Spleen (tissue), 11 donors: ENCODE measurements at regions not wholly inside any gene's neighbourhood (a gene's known extent, or its start where the extent isn't known, plus 50 kb on each side); places are given as distances from the start of the nearest gene placed in this dataset.

Experiments
- DNase-seq: peaks from one replicate; pipeline ENCODE4 v3.0.0-alpha.2; 2020
- H3K27ac ChIP-seq, 8 donors: fragments of 200-600 bp; sonication (generic) in 7 of 8; 1 replicate in 4 of 8; 2 replicates in 4 of 8; pipeline versions ENCODE4 v1.5.0 to v1.8.0; 2016 to 2021; ENCODE audit warnings: inconsistent platforms in 4 of 8, mild to moderate bottlenecking in 4 of 8, moderate library complexity in 1 of 8
- H3K27me3 ChIP-seq, 7 donors: fragments of 200-600 bp; sonication (generic) in 6 of 7; replicated peaks in 1 of 7; 1 replicate in 4 of 7; 2 replicates in 3 of 7; pipeline versions ENCODE4 v1.5.0 to v1.8.0; 2016 to 2021; ENCODE audit warnings: inconsistent platforms in 3 of 7, mild to moderate bottlenecking in 1 of 7
- H3K36me3 ChIP-seq, 6 donors: fragments of 200-600 bp; sonication (generic) in 5 of 6; 1 replicate in 4 of 6; 2 replicates in 2 of 6; pipeline versions ENCODE4 v1.5.0 to v1.8.0; 2016 to 2021; ENCODE audit warnings: inconsistent platforms in 2 of 6
- H3K4me1 ChIP-seq, 6 donors: fragments of 200-600 bp; sonication (generic) in 5 of 6; 1 replicate in 3 of 6; 2 replicates in 3 of 6; pipeline versions ENCODE4 v1.5.0 to v1.8.0; 2016 to 2021; ENCODE audit warnings: inconsistent platforms in 3 of 6
- H3K4me3 ChIP-seq, 8 donors: fragments of 200-600 bp; sonication (generic) in 7 of 8; 1 replicate in 4 of 8; 2 replicates in 4 of 8; pipeline versions ENCODE4 v1.5.0 to v1.8.0; 2016 to 2021; ENCODE audit warnings: inconsistent platforms in 4 of 8, mild to moderate bottlenecking in 4 of 8, moderate library complexity in 2 of 8
- H3K9me3 ChIP-seq, 8 donors: fragments of 200-600 bp; sonication (generic) in 7 of 8; 1 replicate in 4 of 8; 2 replicates in 4 of 8; pipeline versions ENCODE4 v1.5.0 to v1.8.0; 2016 to 2021; ENCODE audit warnings: inconsistent platforms in 4 of 8
- CTCF ChIP-seq, 11 experiments: fragments of 200-600 bp in 7 of 11; fragments of 450-650 bp in 4 of 11; sonication (generic) in 4 of 11; IDR thresholded peaks in 8 of 11; conservative IDR thresholded peaks in 3 of 11; 1 replicate in 7 of 11; 2 replicates in 4 of 11; pipeline versions ENCODE4 v1.4.0 to v1.8.0; 2016 to 2021; ENCODE audit warnings: antibody characterized with exemption in 11 of 11, inconsistent platforms in 4 of 11, mild to moderate bottlenecking in 1 of 11
- POLR2A ChIP-seq, 3 donors: fragments of 450-650 bp; IDR thresholded peaks; one replicate each; pipeline ENCODE4 v1.5.1; 2017; ENCODE audit warnings: antibody characterized with exemption in 3 of 3, mild to moderate bottlenecking in 1 of 3
- POLR2AphosphoS5 ChIP-seq, 3 donors: sonication (generic); formaldehyde crosslinking; IDR thresholded peaks; one replicate each; pipeline ENCODE4 v1.5.1; 2017; ENCODE audit warnings: antibody characterized with exemption in 3 of 3
- WGBS, 5 donors: extraction: QIAGEN DNeasy Blood & Tissue Kit in 3 of 5; methylation state at CpG; one replicate each; pipeline versions ENCODE4 v1.1.5 to v1.1.7; 2013 to 2018; 5-methylcytosine and 5-hydroxymethylcytosine counted together
- intact Hi-C: fragments of 100-400 bp; cut with DNase I; formaldehyde crosslinking; loops from one replicate; pipeline ENCODE4 v1.15.0; 2023; ENCODE audit warnings: low total_unique reads
- donor health status: healthy with polysubstance abuse.
- donor health status: DM: no; HTN: no; CAD: no; lungs with moderate emphysema.
- donor health status: DM: no; HTN: no; CAD: no.
- donor health status: Bipolar disorder and iron deficiency.
- donor health status: healthy.
- donor health status: DM: no; HTN: no; CAD: no.
- donor health status: DM: yes; HTN: yes; CAD: no.

- no peaks in the 10 kb centered on the region for H3K9me3 ChIP-seq
- WGBS, 5 donors: 82 to 91% (median 87%) methylated on average over 4 of the region's 4 CpGs
- H3K27me3 ChIP-seq: no peaks in the 10 kb centered on the region
- no peak for DNase-seq
- H3K36me3 ChIP-seq: no peaks in the 10 kb centered on the region
- TF ChIP-seq POLR2AphosphoS5 (IDR thresholded peaks at IDR 0.05): no peak
- TF ChIP-seq POLR2A (IDR thresholded peaks at IDR 0.05): no peak
- no peak for TF ChIP-seq CTCF (IDR thresholded peaks at IDR 0.05 in 8 of 11, conservative IDR thresholded peaks at IDR 0.05 in 3 of 11)
- H3K27ac ChIP-seq: no peak overlapping the region
- intact Hi-C loops: no loop called here
- H3K4me1 ChIP-seq: no peaks in the 10 kb centered on the region
- H3K4me3 ChIP-seq: no peak overlapping the region
These were observed 147.1 kb upstream of the NRBF2 start for GRCh38 chr10:62985807-62986600.

- H3K4me1 ChIP-seq: no peaks in the 10 kb centered on the region
- no peak overlapping the region for H3K4me3 ChIP-seq
- TF ChIP-seq POLR2A (IDR thresholded peaks at IDR 0.05): no peak
- no peak for TF ChIP-seq POLR2AphosphoS5 (IDR thresholded peaks at IDR 0.05)
- no peak for TF ChIP-seq CTCF (IDR thresholded peaks at IDR 0.05 in 8 of 11, conservative IDR thresholded peaks at IDR 0.05 in 3 of 11)
- intact Hi-C loops: no loop called here
- H3K27me3 ChIP-seq: no peaks in the 10 kb centered on the region
- no peaks in the 10 kb centered on the region for H3K36me3 ChIP-seq
- H3K9me3 ChIP-seq: no peaks in the 10 kb centered on the region
- 65 to 80% (median 73%) methylated on average over 2 of the region's 2 CpGs for WGBS, 5 donors
- no peak for DNase-seq
- no peak overlapping the region for H3K27ac ChIP-seq
These were observed 152.0 kb upstream of the NRBF2 start for GRCh38 chr10:62981096-62981495.

GRCh38 chr10:62980687-62981086 is 152.4 kb upstream of the NRBF2 start:
- Histone ChIP-seq H3K27ac (no peak overlapping the region), H3K9me3 (peaks cover 0 to 3% (median 0%) of the 10 kb centered on the region in 8 donors), H3K36me3 (no peaks in the 10 kb centered on the region), H3K27me3 (no peaks in the 10 kb centered on the region), H3K4me3 (no peak overlapping the region), H3K4me1 (no peaks in the 10 kb centered on the region)
- TF ChIP-seq POLR2AphosphoS5 (IDR thresholded peaks at IDR 0.05): no peak
- no peak for TF ChIP-seq POLR2A (IDR thresholded peaks at IDR 0.05)
- no peak for TF ChIP-seq CTCF (IDR thresholded peaks at IDR 0.05 in 8 of 11, conservative IDR thresholded peaks at IDR 0.05 in 3 of 11)
- no peak for DNase-seq
- WGBS, 5 donors: 59 to 72% (median 71%) methylated on average over 5 of the region's 5 CpGs
- intact Hi-C loops: no loop called here

- H3K4me3 ChIP-seq: no peak overlapping the region
- H3K27ac ChIP-seq: no peak overlapping the region
- DNase-seq: no peak
- peaks cover 0 to 11% (median 3%) of the 10 kb centered on the region in 8 donors for H3K9me3 ChIP-seq
- no peaks in the 10 kb centered on the region for H3K4me1 ChIP-seq
- intact Hi-C loops: no loop called here
- no peaks in the 10 kb centered on the region for H3K27me3 ChIP-seq
- no peaks in the 10 kb centered on the region for H3K36me3 ChIP-seq
- TF ChIP-seq POLR2A (IDR thresholded peaks at IDR 0.05): no peak
- no peak for TF ChIP-seq POLR2AphosphoS5 (IDR thresholded peaks at IDR 0.05)
- no peak for TF ChIP-seq CTCF (IDR thresholded peaks at IDR 0.05 in 8 of 11, conservative IDR thresholded peaks at IDR 0.05 in 3 of 11)
These were observed 153.2 kb upstream of the NRBF2 start for GRCh38 chr10:62979921-62980320.
